ENCODE measurements at regions not wholly inside any gene's neighbourhood (a gene's known extent, or its start where the extent isn't known, plus 50 kb on each side); places are given as distances from the start of the nearest gene placed in this dataset.

DNA sequence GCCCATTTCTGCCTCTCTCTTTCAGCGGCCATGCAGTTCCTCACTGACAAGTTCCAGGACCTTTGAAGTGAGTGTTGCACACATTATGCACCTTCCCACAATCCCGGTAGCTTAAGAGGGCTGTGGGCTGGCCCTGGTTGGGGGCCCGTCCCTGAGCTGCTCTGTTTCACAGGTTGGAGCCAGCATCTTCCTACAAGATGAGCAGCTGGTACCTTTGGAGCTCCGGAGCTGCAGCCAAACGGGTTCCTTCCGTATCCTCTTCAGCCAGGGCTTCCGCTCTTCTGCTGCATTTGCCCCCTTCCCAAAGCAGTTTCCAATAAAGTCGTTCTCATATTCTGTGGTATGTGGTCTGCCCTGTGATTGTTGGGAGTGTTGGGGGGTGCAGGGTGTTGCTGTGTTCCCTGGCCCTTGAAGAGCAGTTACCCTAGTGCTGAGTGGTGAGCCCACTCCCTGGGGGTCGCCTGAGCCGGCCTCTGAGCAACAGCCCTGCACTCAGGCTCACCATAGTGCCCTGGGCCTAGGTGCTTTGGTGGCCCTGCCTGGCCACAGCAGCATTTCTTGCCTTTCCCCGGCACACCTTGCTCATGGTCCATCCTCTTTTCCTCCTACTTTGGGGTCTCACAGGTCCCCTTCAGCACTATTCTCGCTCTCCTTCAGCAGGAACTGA is 60.4 kb downstream of the CXorf49B start:
- TF ChIP-seq YY1 (IDR thresholded peaks at IDR 0.05; ENCODE audit: insufficient read depth, insufficient replicate concordance, low read depth, low read length) (no peak), ZNF556 (CRISPR knock-in tag; IDR thresholded peaks at IDR 0.05; ENCODE audit: borderline replicate concordance) (no peak), ZZZ3 (CRISPR knock-in tag; IDR thresholded peaks at IDR 0.05; ENCODE audit: borderline replicate concordance) (no peak), SP1 (IDR thresholded peaks at IDR 0.05) (no peak), SP1 (CRISPR knock-in tag; IDR thresholded peaks at IDR 0.05) (no peak), ZNF3 (CRISPR knock-in tag; IDR thresholded peaks at IDR 0.05) (no peak), ZNF652 (CRISPR knock-in tag; IDR thresholded peaks at IDR 0.05; ENCODE audit: borderline replicate concordance, low read depth) (no peak), PHB2 (IDR thresholded peaks at IDR 0.05; ENCODE audit: partially characterized antibody) (no peak), EZH2 (conservative IDR thresholded peaks at IDR 0.05; ENCODE audit: low read depth, low read length) (no peak), ZNF776 (CRISPR knock-in tag; IDR thresholded peaks at IDR 0.05) (no peak), CBX1 (IDR thresholded peaks at IDR 0.05; ENCODE audit: low read depth) (no peak), SNAPC2 (CRISPR knock-in tag; IDR thresholded peaks at IDR 0.05) (no peak)
- TF ChIP-seq, protein P1, sequence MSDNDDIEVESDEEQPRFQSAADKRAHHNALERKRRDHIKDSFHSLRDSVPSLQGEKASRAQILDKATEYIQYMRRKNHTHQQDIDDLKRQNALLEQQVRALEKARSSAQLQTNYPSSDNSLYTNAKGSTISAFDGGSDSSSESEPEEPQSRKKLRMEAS (IDR thresholded peaks at IDR 0.05): no peak
- TF ChIP-seq, protein P2, sequence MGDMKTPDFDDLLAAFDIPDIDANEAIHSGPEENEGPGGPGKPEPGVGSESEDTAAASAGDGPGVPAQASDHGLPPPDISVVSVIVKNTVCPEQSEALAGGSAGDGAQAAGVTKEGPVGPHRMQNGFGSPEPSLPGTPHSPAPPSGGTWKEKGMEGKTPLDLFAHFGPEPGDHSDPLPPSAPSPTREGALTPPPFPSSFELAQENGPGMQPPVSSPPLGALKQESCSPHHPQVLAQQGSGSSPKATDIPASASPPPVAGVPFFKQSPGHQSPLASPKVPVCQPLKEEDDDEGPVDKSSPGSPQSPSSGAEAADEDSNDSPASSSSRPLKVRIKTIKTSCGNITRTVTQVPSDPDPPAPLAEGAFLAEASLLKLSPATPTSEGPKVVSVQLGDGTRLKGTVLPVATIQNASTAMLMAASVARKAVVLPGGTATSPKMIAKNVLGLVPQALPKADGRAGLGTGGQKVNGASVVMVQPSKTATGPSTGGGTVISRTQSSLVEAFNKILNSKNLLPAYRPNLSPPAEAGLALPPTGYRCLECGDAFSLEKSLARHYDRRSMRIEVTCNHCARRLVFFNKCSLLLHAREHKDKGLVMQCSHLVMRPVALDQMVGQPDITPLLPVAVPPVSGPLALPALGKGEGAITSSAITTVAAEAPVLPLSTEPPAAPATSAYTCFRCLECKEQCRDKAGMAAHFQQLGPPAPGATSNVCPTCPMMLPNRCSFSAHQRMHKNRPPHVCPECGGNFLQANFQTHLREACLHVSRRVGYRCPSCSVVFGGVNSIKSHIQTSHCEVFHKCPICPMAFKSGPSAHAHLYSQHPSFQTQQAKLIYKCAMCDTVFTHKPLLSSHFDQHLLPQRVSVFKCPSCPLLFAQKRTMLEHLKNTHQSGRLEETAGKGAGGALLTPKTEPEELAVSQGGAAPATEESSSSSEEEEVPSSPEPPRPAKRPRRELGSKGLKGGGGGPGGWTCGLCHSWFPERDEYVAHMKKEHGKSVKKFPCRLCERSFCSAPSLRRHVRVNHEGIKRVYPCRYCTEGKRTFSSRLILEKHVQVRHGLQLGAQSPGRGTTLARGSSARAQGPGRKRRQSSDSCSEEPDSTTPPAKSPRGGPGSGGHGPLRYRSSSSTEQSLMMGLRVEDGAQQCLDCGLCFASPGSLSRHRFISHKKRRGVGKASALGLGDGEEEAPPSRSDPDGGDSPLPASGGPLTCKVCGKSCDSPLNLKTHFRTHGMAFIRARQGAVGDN (CRISPR knock-in tag; IDR thresholded peaks at IDR 0.05): no peak

All from HepG2 (cell line).